Activated CD4-positive, CD25-positive, alpha-beta regulatory T cell treated with anti-CD3 and anti-CD28 coated beads, Interleukin-2, amount 50 U/mL, for 72 hours (primary cell): ENCODE measurements at regions not wholly inside any gene's neighbourhood (a gene's known extent, or its start where the extent isn't known, plus 50 kb on each side); places are given as distances from the start of the nearest gene placed in this dataset.
"Not testable (repeated sequence)": the region's sequence is repeated elsewhere in the genome, so short reads cannot be mapped to it uniquely, and the experiment has no call there.

Source experiments
- DNase-seq: peaks from one replicate; pipeline ENCODE4 v3.0.0; 2021

GRCh38 chr14:105864116-105864515 lies 337.7 kb downstream of the TMEM121 start:
- DNase-seq = no peak

GRCh38 chr14:105864651-105865265 lies 338.4 kb downstream of the TMEM121 start:
- DNase-seq = peak; percentile 29

- DNase-seq = peak; percentile 28
Observed at GRCh38 chr14:105865266-105865903, 339.0 kb downstream of the TMEM121 start.

GRCh38 chr14:105865904-105866840 lies 339.8 kb downstream of the TMEM121 start:
- peak; percentile 27 for DNase-seq

- DNase-seq = no peak
Observed at GRCh38 chr14:105866841-105867321, 340.5 kb downstream of the TMEM121 start.

- DNase-seq = no peak
Observed at GRCh38 chr14:105867961-105868599, 341.7 kb downstream of the TMEM121 start.

GRCh38 chr14:105871590-105871989 lies 345.2 kb downstream of the TMEM121 start:
- DNase-seq = no peak

GRCh38 chr14:105873870-105874512 lies 347.6 kb downstream of the TMEM121 start:
- no peak for DNase-seq

- no peak for DNase-seq
Observed at GRCh38 chr14:105876158-105876557, 349.8 kb downstream of the TMEM121 start.

GRCh38 chr14:105876829-105877228 lies 350.4 kb downstream of the TMEM121 start:
- no peak for DNase-seq

- no peak for DNase-seq
Observed at GRCh38 chr14:105877645-105878044, 351.3 kb downstream of the TMEM121 start.

- DNase-seq = no peak
Observed at GRCh38 chr14:105878125-105878524, 351.7 kb downstream of the TMEM121 start.

- DNase-seq = no peak
Observed at GRCh38 chr14:105878554-105878953, 352.2 kb downstream of the TMEM121 start.

GRCh38 chr14:105879503-105879866 lies 353.1 kb downstream of the TMEM121 start:
- DNase-seq = no peak

GRCh38 chr14:105879867-105880561 lies 353.6 kb downstream of the TMEM121 start:
- peak; percentile 26 for DNase-seq

GRCh38 chr14:105880616-105881015 lies 354.2 kb downstream of the TMEM121 start:
- DNase-seq = no peak

- peak; percentile 26 for DNase-seq
Observed at GRCh38 chr14:105881021-105881930, 354.9 kb downstream of the TMEM121 start.

GRCh38 chr14:105882011-105882410 lies 355.6 kb downstream of the TMEM121 start:
- not testable (repeated sequence) for DNase-seq

- peak; percentile 8 for DNase-seq
Observed at GRCh38 chr14:105882626-105883025, 356.2 kb downstream of the TMEM121 start.
